ENCODE measurements at regions not wholly inside any gene's neighbourhood (a gene's known extent, or its start where the extent isn't known, plus 50 kb on each side); places are given as distances from the start of the nearest gene placed in this dataset.

GRCh38 chr12:92045852-92046251, 99.8 kb downstream of the BTG1 start:
- ATAC-seq (no peak), DNase-seq (no peak)
- Histone ChIP-seq H3K36me3 (no peaks in the 10 kb centered on the region), H3K4me3 (no peak overlapping the region), H3K27ac (no peak overlapping the region), H3K4me1 (no peaks in the 10 kb centered on the region), H3K27me3 (no peaks in the 10 kb centered on the region), H3K9me3 (no peaks in the 10 kb centered on the region)
- intact Hi-C loops (cut with DNase I) = no loop called here
- 83% methylated on average over 2 of the region's 2 CpGs for WGBS (ENCODE audit: insufficient coverage, low coverage, low lambda C conversion rate, missing lambda C conversion rate)
- no peak for TF ChIP-seq CTCF (IDR thresholded peaks at IDR 0.05)
- no peak for TF ChIP-seq POLR2A (IDR thresholded peaks at IDR 0.05)

GRCh38 chr12:92044435-92044834, 101.2 kb downstream of the BTG1 start:
- no peaks in the 10 kb centered on the region for H3K4me1 ChIP-seq
- no peak overlapping the region for H3K27ac ChIP-seq
- intact Hi-C loops (cut with DNase I) = no loop called here
- TF ChIP-seq CTCF (IDR thresholded peaks at IDR 0.05) (no peak), POLR2A (IDR thresholded peaks at IDR 0.05) (no peak)
- DNase-seq = no peak
- H3K27me3 ChIP-seq = no peaks in the 10 kb centered on the region
- no peak overlapping the region for H3K4me3 ChIP-seq
- 63% methylated on average over 2 of the region's 2 CpGs for WGBS (ENCODE audit: insufficient coverage, low coverage, low lambda C conversion rate, missing lambda C conversion rate)
- ATAC-seq = no peak
- no peaks in the 10 kb centered on the region for H3K36me3 ChIP-seq
- no peaks in the 10 kb centered on the region for H3K9me3 ChIP-seq

DNA sequence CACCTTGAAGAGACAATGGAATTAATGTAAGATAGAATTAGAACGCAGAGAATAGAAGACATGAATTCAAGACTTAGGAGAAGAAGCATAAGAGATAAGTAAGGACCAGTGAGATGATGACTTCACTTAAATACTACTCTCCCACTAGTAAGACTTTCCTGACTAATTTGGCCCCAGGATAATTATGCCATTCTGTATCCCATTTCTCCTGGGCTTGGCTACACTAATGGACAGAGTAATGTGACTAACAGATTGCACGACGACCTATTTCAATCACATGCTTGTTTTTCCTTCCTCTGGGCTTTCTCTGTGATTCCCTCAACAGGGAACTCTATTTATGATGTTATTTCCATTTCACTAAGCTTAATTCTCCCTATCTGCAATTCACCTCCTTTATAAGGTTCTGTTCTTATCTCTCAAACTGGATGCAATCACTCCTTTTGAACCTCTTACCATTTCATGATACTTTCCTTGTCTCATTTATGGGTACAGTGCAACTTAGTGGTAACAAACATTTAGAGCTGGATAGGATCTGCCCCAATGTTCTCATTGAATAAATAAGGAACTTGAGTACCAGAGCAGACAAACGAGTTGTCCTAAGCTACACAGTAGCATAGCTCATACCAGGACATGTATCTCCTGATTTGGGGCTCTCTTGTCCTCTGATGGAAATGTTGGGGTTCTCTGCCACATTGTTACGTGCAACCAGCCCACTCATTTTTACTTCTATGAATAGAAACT, 102.7 kb downstream of the BTG1 start:
- H3K36me3 ChIP-seq = no peaks in the 10 kb centered on the region
- ATAC-seq (no peak), DNase-seq (no peak)
- H3K4me1 ChIP-seq = no peaks in the 10 kb centered on the region
- TF ChIP-seq CTCF (IDR thresholded peaks at IDR 0.05) (no peak), POLR2A (IDR thresholded peaks at IDR 0.05) (no peak)
- no peak overlapping the region for H3K4me3 ChIP-seq
- intact Hi-C loops (cut with DNase I) = no loop called here
- 95% methylated on average over 4 of the region's 5 CpGs for WGBS (ENCODE audit: insufficient coverage, low coverage, low lambda C conversion rate, missing lambda C conversion rate)
- H3K27me3 ChIP-seq = no peaks in the 10 kb centered on the region
- no peak overlapping the region for H3K27ac ChIP-seq
- no peaks in the 10 kb centered on the region for H3K9me3 ChIP-seq

GRCh38 chr12:92041742-92042141, 103.9 kb downstream of the BTG1 start:
- H3K9me3 ChIP-seq = no peaks in the 10 kb centered on the region
- intact Hi-C loops (cut with DNase I) = no loop called here
- no peak overlapping the region for H3K27ac ChIP-seq
- H3K4me3 ChIP-seq = no peak overlapping the region
- no peaks in the 10 kb centered on the region for H3K36me3 ChIP-seq
- DNase-seq (no peak), ATAC-seq (no peak)
- WGBS (ENCODE audit: insufficient coverage, low coverage, low lambda C conversion rate, missing lambda C conversion rate) = 50% methylated on average over 1 of the region's 1 CpG
- TF ChIP-seq CTCF (IDR thresholded peaks at IDR 0.05) (no peak), POLR2A (IDR thresholded peaks at IDR 0.05) (no peak)
- no peaks in the 10 kb centered on the region for H3K27me3 ChIP-seq
- no peaks in the 10 kb centered on the region for H3K4me1 ChIP-seq

Data from right lobe of liver (tissue), 6 donors.